ENCODE measurements at regions not wholly inside any gene's neighbourhood (a gene's known extent, or its start where the extent isn't known, plus 50 kb on each side); places are given as distances from the start of the nearest gene placed in this dataset.

- TF ChIP-seq EZH2 (IDR thresholded peaks at IDR 0.05; ENCODE audit: low read length) (no peak), CTCF (optimal IDR thresholded peaks at IDR 0.05 in 1 of 3, IDR thresholded peaks at IDR 0.05 in 1 of 3, conservative IDR thresholded peaks at IDR 0.05 in 1 of 3; ENCODE audit: extremely low read depth in 1 of 3, insufficient read depth in 2 of 3, low read length in 3 of 3) (peak in 1 of 3 experiments; percentile 14)
Observed at GRCh38 chr5:107104040-107104995, 566.4 kb downstream of the EFNA5 start.
